Skeletal muscle satellite cell (primary cell): ENCODE measurements at regions not wholly inside any gene's neighbourhood (a gene's known extent, or its start where the extent isn't known, plus 50 kb on each side); places are given as distances from the start of the nearest gene placed in this dataset.
A peak's percentile ranks its signal among the peaks of the same experiment; 100 is the strongest.

Experiments used
- H3K27me3 ChIP-seq: 2 replicates; pipeline ENCODE4 v1.7.0; 2013; ENCODE audit warnings: low read length; ENCODE audit not compliant: control insufficient read depth, insufficient read depth
- H3K36me3 ChIP-seq: 2 replicates; pipeline ENCODE4 v1.7.0; 2013; ENCODE audit warnings: mild to moderate bottlenecking, control low read depth, low read length; ENCODE audit not compliant: insufficient read depth
- H3K4me1 ChIP-seq: 2 replicates; pipeline ENCODE4 v1.7.0; 2013; ENCODE audit warnings: low read length; ENCODE audit not compliant: control insufficient read depth, insufficient read depth
- H3K4me2 ChIP-seq: 2 replicates; pipeline ENCODE4 v1.7.0; 2013; ENCODE audit warnings: mild to moderate bottlenecking, low read length
- H3K4me3 ChIP-seq: 2 replicates; pipeline ENCODE4 v1.7.0; 2013; ENCODE audit warnings: low read length
- H3K9ac ChIP-seq: 2 replicates; pipeline ENCODE4 v1.7.0; 2013; ENCODE audit warnings: mild to moderate bottlenecking, low read depth, low read length, moderate library complexity
- H3K9me3 ChIP-seq: replicated peaks from 2 replicates; pipeline ENCODE4 v1.7.0; 2013; ENCODE audit warnings: mild to moderate bottlenecking, control low read depth, low read length

DNA sequence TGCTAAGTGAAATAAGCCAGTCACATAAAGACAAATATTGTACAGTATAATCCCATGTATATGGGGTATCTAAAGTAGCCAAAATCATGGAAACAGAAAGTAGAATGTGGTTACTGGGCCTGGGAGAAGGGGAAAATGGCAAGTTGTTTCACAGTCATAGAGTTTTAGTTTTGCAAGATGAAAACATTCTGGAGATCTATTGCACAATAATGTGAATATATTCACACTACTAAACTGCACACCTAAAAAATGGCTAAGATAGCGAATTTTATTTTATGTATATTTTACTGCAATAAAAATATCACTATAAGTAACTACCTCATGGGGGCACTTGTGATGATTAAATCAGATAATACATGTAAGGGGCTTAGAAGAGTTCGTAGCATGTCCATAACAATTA is 72.0 kb upstream of the ARHGAP32 start:
- Histone ChIP-seq H3K4me3 (no peak overlapping the region), H3K4me2 (no peak overlapping the region), H3K9me3 (no peaks in the 10 kb centered on the region), H3K27me3 (no peaks in the 10 kb centered on the region), H3K36me3 (no peaks in the 10 kb centered on the region), H3K9ac (no peak overlapping the region), H3K4me1 (no peaks in the 10 kb centered on the region)

DNA sequence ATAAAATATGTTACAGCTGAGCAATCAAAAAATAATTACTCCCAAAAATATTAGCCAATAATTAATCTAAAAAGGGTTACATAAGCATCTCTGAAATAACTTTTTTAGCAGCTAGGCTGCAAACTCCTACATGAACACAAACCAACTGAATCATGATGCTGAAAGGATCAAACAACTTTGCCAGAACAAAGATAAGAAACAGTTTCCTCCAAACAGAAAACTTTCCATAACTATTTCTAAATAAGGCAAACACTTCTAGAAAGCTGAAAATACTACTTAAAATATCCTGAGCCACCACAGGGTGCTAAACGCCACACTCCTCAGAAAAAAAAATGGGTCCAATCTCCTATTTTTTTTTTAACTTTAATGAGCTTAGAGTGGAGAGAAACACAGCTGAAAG is 68.6 kb upstream of the ARHGAP32 start:
- no peak overlapping the region for H3K9ac ChIP-seq

DNA sequence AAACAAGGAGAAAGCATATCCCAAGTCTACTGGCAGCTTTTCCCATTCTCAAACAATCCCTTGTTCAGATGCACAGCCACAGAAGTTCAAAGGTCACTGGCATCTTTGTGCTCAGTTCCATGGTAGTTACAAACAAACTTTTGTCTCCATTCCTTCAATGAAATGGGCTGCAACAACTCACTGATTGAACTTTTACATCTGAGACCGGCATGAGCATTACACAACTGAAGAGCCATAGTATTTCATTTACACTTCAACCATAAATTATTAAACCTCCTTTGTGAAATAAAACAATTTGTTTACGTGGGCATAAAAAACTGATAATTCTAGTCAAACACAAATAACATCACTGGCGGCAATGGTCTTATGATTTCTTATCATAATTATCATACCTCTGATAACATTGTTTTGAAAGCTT is 67.8 kb upstream of the ARHGAP32 start:
- no peak overlapping the region for H3K4me2 ChIP-seq
- no peaks in the 10 kb centered on the region for H3K36me3 ChIP-seq
- H3K4me1 ChIP-seq = no peaks in the 10 kb centered on the region
- H3K9me3 ChIP-seq = no peaks in the 10 kb centered on the region
- H3K27me3 ChIP-seq = no peaks in the 10 kb centered on the region
- no peak overlapping the region for H3K4me3 ChIP-seq
- H3K9ac ChIP-seq = no peak overlapping the region

More for the DNA sequence above, 68.6 kb upstream of the ARHGAP32 start:
- Histone ChIP-seq H3K36me3 (no peaks in the 10 kb centered on the region), H3K4me3 (no peak overlapping the region), H3K4me2 (no peak overlapping the region), H3K4me1 (no peaks in the 10 kb centered on the region), H3K27me3 (no peaks in the 10 kb centered on the region), H3K9me3 (no peaks in the 10 kb centered on the region)

DNA sequence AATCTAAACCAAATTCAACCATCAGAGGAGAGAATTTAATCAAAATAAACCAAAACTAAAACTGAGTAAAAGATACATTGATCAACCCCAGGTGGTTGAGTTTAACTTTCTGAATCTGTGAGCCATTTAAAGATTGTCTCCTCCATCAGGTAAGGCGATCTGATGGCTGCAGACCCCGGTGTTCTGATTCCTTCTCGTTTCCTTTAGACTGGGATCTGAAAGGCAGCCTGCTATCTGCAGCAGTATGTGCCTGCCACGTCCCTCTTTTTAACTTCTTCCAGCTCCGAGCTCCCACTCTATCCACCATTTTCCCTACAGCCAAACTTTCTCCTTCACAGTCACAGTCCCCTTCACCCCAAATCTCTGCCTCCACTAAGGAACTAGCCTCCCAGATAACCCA is 66.1 kb upstream of the ARHGAP32 start:
- H3K4me1 ChIP-seq = no peaks in the 10 kb centered on the region
- H3K27me3 ChIP-seq = no peaks in the 10 kb centered on the region
- H3K9me3 ChIP-seq = no peaks in the 10 kb centered on the region
- no peak overlapping the region for H3K4me2 ChIP-seq
- no peaks in the 10 kb centered on the region for H3K36me3 ChIP-seq
- no peak overlapping the region for H3K9ac ChIP-seq
- no peak overlapping the region for H3K4me3 ChIP-seq

DNA sequence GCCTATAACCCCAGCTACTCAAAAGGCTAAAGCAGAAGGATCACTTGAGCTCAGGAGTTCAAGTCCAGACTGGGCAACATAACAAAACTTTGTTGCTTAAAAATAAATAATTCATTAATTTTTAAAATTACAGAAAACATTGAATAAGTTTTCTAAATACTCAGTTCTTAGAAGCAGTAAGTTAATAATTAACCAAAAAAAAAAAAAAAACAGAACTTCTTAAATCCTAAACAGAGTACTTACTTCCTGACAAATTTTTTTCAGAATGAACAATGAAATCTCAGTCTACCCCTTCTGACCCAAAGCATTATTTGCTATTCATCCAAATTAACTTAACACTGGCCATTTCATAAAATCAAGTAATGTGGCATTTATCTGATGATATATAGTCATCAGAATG is 65.4 kb upstream of the ARHGAP32 start:
- no peak overlapping the region for H3K4me2 ChIP-seq
- H3K4me3 ChIP-seq = no peak overlapping the region
- H3K9ac ChIP-seq = no peak overlapping the region
- H3K9me3 ChIP-seq = no peaks in the 10 kb centered on the region
- H3K36me3 ChIP-seq = no peaks in the 10 kb centered on the region
- no peaks in the 10 kb centered on the region for H3K27me3 ChIP-seq
- H3K4me1 ChIP-seq = no peaks in the 10 kb centered on the region

DNA sequence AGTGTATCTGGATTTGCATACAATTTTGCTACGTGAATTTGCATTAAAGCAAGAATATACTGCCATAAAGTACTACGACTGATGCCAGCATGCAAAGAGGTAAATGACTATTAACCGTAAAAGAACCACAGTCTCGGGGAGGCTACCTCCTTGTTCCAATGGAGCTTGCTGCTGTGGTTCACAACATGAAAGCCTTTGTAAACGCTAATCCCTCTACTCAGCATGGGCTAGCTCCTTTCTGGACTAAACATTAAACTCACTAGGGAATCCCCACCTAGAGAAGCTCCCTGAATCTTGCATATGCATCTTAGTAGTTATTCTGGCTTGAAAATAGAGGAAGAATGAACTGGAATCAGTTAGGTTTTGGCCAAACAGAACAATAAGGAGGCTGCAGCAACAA is 60.5 kb upstream of the ARHGAP32 start:
- Histone ChIP-seq H3K9ac (no peak overlapping the region), H3K4me3 (no peak overlapping the region), H3K36me3 (no peaks in the 10 kb centered on the region), H3K9me3 (no peaks in the 10 kb centered on the region), H3K27me3 (no peaks in the 10 kb centered on the region), H3K4me2 (no peak overlapping the region), H3K4me1 (peaks cover 32% of the 10 kb centered on the region)

DNA sequence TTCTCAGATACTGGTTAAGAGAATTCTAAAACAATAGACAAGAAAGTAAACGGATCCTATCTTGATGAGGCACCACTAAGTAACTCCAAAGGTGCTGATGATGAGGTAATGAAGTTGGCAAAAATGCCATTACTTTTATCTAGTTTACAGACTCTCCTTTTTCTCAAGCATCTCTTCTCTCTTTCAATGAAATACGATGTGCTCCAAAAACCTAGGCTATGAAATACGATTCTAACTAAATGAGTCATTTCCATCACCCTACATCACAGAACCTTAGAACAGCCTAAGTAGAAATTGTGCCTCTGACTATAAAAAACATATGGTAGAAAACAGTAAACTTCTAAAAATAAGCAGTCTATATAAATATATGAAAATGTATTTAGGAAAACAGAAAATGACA is 58.9 kb upstream of the ARHGAP32 start:
- peaks cover 43% of the 10 kb centered on the region for H3K4me1 ChIP-seq
- no peaks in the 10 kb centered on the region for H3K36me3 ChIP-seq
- H3K4me2 ChIP-seq = peak overlapping the region; percentile 43
- H3K27me3 ChIP-seq = no peaks in the 10 kb centered on the region
- H3K9me3 ChIP-seq = no peaks in the 10 kb centered on the region
- H3K9ac ChIP-seq = no peak overlapping the region
- peak overlapping the region; percentile 3 for H3K4me3 ChIP-seq

DNA sequence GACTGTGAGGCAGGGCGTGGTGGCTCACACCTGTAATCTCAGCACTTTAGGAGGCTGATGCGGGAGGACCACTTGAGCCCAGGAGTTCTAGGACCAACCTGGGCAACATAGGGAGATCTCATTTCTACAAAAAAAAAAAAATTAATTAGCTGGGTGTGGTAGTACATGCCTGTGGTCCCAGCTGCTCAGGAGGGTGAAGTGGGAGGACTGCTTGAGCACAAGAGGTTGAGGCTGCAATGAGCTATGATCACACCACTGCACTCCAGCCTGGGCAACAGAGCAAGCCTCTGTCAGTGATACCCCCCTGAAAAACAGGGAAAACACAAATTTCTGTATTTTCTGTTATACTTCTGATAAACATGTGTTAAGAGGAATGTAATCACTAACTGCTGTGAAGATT is 57.8 kb upstream of the ARHGAP32 start:
- Histone ChIP-seq H3K27me3 (no peaks in the 10 kb centered on the region), H3K4me1 (peaks cover 43% of the 10 kb centered on the region), H3K9ac (peak overlapping the region; percentile 40), H3K36me3 (no peaks in the 10 kb centered on the region), H3K4me3 (no peak overlapping the region), H3K9me3 (no peaks in the 10 kb centered on the region), H3K4me2 (peak overlapping the region; percentile 44)

DNA sequence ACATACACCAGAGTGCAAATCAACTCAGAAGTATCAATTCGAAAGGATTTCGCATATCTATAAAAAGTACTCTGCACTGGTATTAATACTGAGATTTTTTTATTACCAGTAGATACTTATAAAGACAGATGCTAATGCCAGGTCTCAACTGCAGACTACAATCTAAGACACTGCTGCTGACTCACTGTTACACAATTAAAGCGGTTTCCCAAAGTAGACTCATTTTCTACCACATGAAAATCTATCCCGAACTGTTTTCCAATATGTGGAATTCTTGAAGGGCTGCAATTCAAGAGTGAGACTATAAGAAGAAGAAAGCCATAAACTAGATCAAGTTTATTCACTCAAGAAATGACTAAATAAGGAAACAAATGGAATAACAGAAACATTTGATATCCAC is 57.2 kb upstream of the ARHGAP32 start:
- Histone ChIP-seq H3K4me2 (peak overlapping the region; percentile 44), H3K9ac (peak overlapping the region; percentile 40), H3K36me3 (no peaks in the 10 kb centered on the region), H3K4me1 (peaks cover 43% of the 10 kb centered on the region), H3K4me3 (no peak overlapping the region), H3K27me3 (no peaks in the 10 kb centered on the region), H3K9me3 (no peaks in the 10 kb centered on the region)

DNA sequence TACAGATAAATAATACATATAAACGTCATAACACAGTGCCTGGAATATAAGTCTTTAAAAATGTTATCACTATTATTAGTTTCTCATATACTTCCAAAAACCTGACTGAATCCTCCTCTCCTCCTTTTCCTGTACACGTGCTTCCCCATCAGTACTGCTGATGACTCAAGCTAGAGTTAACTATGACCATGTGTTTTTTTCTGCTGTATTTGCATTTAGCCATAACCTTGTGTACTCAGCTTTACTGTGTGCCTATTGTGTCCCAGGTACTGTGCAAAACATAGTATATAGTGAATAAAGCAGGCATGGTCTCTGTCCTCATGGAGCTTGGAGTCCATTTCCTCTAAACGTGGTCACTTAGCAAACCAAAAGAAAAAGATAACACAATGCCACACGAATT is 56.5 kb upstream of the ARHGAP32 start:
- Histone ChIP-seq H3K36me3 (no peaks in the 10 kb centered on the region), H3K9me3 (no peaks in the 10 kb centered on the region), H3K4me2 (peak overlapping the region; percentile 3), H3K9ac (no peak overlapping the region), H3K4me1 (peaks cover 43% of the 10 kb centered on the region), H3K27me3 (no peaks in the 10 kb centered on the region), H3K4me3 (no peak overlapping the region)

DNA sequence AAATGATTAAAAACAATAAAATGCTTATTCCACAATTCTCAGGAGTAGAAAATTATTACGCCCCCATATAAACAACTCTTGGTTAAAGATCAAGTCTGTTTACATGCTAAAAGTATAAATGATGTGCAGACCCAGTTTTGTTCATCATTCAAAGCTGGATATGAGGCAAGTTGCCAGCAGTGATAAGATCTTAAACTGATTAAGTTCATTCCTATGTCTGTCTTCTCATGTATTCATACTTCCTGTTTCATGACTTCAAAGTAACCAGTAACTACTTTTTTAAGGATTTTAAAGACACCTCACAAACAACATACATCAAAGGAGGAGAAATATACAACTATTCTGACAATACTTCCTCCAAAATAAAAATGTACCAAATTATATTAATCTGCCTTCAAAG is 55.0 kb upstream of the ARHGAP32 start:
- Histone ChIP-seq H3K4me3 (no peak overlapping the region), H3K36me3 (no peaks in the 10 kb centered on the region), H3K9ac (no peak overlapping the region), H3K4me2 (no peak overlapping the region), H3K27me3 (no peaks in the 10 kb centered on the region), H3K9me3 (no peaks in the 10 kb centered on the region), H3K4me1 (peaks cover 43% of the 10 kb centered on the region)

DNA sequence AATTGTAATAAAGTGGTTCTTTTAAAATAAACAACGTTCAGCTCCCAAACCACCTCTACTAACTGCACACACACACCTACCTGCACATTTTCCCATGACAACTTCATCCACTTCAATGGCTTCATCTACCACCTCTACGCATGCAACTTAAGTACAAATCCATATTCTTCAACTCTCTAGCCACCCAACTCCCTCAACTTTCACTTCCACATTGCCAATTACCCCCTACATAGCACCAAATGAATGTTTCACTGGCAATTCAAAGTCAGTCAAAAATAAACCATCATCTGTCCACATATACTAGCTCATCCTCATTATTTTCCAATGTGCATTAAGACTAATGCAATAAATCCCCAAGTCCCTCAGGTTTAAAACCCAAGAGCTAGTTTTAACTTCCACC is 50.7 kb upstream of the ARHGAP32 start:
- no peaks in the 10 kb centered on the region for H3K27me3 ChIP-seq
- H3K36me3 ChIP-seq = no peaks in the 10 kb centered on the region
- no peak overlapping the region for H3K4me3 ChIP-seq
- H3K4me2 ChIP-seq = no peak overlapping the region
- H3K9ac ChIP-seq = no peak overlapping the region
- no peaks in the 10 kb centered on the region for H3K9me3 ChIP-seq
- peaks cover 12% of the 10 kb centered on the region for H3K4me1 ChIP-seq
